ENCODE measurements at regions not wholly inside any gene's neighbourhood (a gene's known extent, or its start where the extent isn't known, plus 50 kb on each side); places are given as distances from the start of the nearest gene placed in this dataset.
"Not testable (repeated sequence)": the region's sequence is repeated elsewhere in the genome, so short reads cannot be mapped to it uniquely, and the experiment has no call there.

GRCh38 chr14:106421431-106422033 is 895.1 kb downstream of the TMEM121 start:
- peak; percentile 21; the same call in 1 of the 3 replicates for TF ChIP-seq CTCF (IDR thresholded peaks at IDR 0.05)
- not testable (repeated sequence) for TF ChIP-seq RFX5 (IDR thresholded peaks at IDR 0.05); MAFK (IDR thresholded peaks at IDR 0.05; ENCODE audit: partially characterized antibody); RNF2 (IDR thresholded peaks at IDR 0.05; ENCODE audit: borderline replicate concordance, low read depth); KDM5A (IDR thresholded peaks at IDR 0.05); SREBF2 (IDR thresholded peaks at IDR 0.05)
